NCI-H1092 treated with DMSO at 0.1 percent for 48 hours (cell line): ENCODE measurements at regions not wholly inside any gene's neighbourhood (a gene's known extent, or its start where the extent isn't known, plus 50 kb on each side); places are given as distances from the start of the nearest gene placed in this dataset.
A peak's percentile ranks its signal among the peaks of the same experiment; 100 is the strongest.
"Not testable (repeated sequence)": the region's sequence is repeated elsewhere in the genome, so short reads cannot be mapped to it uniquely, and the experiment has no call there.

ENCODE experiments used
- DNase-seq: peaks from one replicate; lab custom pipeline; 2025; lab: John Stamatoyannopoulos, UW

DNA sequence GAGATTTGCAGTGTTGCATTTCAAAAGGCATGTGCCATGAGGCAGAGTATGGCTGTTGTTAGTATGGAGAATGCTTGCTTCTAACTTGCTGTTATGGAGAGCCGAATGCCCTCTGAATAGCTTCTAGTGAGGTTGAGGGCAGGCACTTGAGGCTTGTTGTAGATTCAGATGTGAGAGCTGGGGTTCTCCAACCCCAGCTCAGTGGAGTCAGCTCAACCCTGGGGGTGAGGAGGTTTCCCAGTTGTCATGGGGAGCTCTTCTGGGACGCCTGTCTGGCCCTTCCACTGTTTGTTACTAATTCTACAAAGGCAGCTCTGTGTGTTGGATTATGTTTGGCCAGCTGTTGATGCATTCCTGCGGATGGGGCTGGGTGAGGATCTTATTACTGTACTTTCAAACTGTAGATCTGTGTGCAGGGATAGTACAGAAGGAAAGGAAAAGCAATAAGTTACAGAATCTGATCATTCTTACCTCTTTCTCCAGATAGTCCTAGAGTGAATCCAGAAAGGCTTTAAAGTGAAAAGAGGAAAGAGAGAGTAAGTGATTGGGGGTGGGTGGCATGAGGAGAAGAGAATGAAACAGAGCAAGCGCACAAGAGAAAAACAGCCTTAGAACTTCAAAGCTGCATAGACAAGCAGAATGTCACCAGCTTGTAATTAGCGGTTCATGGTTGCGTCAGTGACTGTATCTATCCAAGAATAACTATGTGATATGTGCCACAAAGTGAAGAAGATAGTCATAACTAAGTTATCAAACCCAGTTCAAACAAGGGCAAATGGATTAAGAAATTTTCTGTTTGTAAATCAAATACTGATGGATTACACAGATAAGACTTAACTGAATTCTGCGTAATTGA lies 148.7 kb downstream of the PRL start:
- DNase-seq = peak; percentile 82

DNA sequence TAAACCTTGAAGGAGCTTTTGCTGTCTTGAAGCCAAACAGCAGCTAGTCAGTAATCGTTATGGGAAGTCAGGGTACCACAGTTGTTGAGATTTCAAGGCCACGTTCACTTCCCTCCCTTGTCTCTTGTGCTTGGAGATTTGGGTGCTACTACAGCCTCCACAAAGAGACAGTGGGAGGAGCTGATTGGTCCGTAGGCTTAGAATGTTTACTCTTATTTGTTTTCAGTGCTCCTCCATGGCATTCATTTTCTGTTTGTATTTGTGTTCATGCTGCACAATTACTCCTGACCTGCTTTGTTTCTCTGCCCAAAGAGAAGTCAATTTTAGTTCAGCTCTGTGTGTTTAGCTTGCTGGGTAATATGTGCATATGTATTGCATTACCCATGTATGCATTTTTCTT lies 147.7 kb downstream of the PRL start:
- DNase-seq = peak; percentile 92

DNA sequence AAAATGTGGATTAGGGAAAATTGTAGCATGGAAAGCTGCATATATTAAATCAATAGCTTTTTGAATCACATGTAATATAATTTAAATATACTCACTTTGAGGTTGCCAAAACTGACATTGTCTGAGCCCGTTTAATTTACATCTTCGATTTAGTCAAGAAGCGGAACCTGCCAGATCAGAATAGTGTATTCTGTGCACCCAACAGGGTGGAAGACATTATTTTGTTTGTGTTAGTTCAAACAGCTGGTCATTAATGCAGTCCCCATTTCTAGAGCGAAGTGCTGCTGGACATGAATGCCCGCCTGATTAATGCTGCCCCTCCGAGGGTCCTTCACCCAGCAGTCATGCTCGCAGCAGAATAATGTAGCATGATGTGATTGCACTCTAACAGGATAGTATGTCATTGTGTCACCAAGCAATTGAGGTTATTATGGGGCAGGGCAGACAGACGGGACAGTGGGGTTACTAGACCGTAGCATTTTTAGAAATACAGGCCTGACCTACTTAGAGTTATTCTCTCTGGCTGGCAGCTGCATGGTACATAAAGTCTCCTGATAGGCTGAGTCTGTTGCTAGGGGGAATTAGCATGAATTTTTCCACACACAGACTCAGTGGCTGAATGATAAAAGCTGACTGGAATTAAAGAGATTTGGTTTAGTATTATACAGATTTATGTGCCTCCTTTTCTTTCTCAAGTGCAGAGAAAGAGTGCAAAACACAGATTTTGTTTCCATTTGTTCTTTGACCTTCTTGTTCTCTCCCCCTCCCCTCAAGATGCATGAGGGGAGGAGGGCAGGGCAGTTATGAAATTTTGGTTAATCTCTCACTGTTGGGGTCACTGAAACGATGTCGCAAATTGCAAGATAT lies 147.1 kb downstream of the PRL start:
- peak; percentile 96 for DNase-seq

DNA sequence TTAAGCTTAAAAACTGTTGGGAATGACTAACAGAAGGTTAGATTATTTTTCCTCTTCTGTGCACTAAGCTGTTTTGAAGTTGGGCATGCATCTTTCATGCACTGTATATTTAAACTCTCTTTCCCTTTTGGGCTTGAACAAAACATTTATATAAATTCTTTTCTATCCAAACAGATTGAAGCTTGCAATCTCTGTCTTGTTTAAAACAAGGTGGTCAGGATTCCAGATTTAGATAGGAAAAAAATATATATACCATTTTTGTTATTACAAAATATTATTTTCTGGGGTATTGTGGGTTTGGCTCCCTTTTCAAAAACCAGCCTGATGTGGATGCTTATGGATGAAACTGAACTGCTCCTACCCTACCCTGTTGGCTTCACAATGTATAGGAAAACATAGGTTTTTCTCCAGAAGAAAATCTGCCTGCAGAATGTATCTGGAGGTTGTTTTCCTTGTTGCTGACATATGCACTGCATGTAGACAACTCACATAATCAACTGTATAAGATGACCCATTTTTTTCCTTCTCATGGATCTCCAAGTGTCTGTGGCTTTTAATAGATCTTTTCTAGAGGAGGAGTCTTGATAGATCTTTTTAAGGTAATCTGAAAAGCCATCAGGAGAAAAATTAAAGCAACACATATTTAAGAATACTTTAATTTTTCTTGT lies 146.3 kb downstream of the PRL start:
- no peak for DNase-seq

DNA sequence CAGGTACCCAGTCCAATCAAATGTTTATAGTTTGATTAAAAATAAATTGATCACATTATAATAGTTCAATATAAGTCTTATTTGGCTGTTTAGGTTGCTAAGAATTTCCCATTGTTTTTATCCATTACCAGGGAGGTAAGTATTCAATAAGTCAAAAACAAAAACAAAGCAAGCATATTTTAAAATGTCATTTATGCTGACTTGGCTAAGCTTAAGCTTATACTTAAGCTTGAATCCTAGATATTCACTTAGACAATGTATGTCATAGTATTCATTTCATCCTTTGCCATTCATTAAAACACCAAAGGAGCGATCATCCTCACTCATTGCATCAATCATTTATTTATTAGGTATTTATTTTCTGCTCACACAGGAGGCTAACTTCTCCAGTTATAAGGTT lies 144.9 kb downstream of the PRL start:
- no peak for DNase-seq

DNA sequence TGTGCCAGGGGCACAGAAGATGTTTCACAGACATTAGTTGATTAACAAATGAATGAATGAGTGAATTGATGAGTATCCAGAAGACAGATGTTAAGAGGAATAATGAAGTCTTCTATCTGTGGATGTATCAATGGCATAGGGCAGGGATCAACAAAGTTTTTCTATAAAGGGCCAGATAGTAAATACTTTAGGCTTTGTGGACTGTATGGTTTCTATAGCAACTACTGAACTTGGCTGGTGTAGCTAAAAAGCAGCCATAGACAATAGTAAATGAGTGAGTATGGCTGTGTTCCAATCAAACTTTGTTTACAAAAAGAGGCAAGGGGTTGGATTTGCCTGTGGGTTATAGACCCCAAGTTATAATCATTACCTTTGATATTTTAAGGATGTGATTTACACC lies 144.0 kb downstream of the PRL start:
- DNase-seq = peak; percentile 38

DNA sequence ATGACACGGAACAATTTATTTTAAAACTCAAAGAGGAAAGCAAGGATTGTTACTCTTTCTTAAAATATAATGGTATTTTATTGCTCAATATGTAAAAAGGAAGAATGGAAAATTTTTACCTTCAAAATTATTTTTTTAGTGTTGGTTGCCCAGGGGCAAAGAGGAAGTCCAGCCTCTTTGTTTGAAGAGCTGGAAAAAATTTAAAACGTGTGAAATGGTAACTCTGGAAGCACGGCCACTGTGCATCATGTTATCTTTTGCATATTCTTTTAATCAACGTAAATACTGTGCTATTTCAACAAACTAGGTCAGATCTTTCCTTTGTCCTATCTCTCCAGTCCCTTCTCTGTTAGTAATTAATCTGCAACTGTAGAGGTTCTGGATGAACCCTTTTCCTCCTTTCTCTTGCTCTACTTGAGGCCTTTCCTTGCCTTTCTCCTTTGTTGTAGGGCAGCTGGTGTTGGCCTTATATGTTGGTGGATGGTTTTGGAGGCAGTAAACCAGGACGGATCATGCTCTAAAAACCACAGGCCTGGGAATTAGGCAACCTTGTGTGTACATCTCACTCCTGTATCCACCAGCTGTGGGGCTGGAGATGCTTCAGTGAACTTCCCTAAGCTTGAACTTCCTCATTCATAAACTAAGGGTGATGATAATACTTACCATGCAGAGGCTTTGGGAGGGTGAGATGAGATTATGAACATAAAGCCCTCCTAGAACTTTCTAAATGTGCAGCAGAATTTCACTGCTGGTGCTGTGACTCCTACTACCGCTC lies 143.3 kb downstream of the PRL start:
- DNase-seq = no peak

DNA sequence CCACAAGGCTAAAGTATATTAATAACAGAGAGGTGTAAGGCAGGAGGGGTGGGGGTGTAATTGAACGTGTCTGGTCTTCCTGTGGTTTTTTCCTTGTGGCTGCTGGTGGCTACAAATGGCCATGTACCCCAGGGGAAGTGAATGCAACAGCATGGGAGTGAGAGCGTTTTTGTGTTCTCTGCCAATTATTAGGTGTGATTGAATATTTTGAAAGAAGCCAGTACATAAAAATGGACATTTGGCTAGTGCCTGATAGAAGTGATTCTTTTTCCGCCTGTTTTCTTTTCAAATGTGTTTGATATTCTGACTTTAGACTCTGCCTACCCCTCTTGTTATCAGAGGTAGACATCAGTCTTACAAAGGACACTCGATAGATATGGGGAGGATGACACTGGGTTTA lies 141.3 kb downstream of the PRL start:
- DNase-seq = no peak

DNA sequence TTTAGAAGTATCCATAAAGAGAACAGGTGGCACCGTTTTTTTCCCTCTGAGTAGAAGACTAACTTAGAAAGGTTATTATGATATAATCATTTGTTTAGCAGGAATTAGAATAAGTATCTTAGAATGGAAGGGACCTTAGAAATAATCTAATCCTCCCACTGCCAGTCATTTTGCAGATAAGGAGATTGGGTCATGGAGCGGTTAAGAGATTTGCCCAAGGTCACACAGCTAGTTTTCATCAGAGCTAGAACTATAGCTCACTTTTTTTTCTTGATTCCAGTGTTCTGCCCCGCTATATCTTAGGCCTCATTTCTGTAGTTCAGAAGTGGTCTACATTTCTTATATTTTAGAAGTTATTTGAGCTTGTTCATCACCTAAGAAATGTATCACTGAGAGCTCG lies 139.6 kb downstream of the PRL start:
- no peak for DNase-seq

DNA sequence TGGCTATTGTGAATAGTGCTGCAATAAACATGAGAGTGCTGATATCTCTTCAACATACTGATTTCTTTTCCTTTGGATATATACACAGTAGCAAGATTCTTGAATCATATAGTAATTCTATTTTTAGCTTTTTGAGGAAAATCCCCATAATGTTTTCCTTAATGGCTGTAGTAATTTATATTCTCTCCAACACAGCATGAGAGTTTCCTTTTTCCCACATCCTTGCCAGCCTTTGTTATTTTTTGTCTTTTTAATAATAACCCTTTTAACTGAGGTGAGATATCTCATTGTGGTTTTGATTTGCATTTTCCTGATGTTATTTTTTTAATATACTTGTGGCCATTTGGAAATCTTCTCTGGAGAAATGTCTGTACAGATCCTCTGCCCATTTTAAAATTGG lies 132.6 kb downstream of the PRL start:
- no peak for DNase-seq

DNA sequence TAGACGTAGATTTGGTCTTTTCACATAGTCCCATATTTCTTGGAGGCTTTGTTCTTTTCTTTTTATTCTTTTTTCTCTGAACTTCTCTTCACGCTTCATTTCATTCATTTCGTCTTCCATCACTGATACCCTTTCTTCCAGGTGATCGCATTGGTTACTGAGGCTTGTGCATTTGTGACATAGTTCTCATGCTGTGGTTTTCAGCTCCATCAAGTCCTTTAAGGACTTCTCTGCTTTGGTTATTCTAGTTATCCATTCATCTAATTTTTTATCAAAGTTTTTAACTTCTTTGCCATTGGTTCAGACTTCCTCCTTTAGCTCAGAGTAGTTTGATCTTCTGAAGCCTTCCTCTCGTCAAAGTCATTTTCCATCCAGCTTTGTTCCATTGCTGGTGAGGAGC lies 125.8 kb downstream of the PRL start:
- DNase-seq = not testable (repeated sequence)

DNA sequence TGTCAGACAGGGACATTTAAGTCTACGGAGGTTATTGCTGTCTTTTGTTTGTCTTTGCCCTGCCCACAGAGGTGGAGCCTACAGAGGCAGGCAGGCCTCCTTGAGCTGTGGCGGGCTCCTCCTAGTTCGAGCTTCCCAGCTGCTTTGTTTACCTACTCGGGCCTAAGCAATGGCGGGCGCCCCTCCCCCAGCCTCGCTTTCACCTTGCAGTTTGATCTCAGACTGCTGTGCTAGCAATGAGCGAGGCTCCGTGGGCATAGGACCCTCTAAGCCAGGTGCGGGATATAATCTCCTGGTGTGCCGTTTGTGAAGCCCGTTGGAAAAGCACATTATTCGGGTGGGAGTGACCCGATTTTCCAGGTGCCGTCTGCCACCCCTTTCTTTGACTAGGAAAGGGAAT lies 125.0 kb downstream of the PRL start:
- DNase-seq = not testable (repeated sequence)

DNA sequence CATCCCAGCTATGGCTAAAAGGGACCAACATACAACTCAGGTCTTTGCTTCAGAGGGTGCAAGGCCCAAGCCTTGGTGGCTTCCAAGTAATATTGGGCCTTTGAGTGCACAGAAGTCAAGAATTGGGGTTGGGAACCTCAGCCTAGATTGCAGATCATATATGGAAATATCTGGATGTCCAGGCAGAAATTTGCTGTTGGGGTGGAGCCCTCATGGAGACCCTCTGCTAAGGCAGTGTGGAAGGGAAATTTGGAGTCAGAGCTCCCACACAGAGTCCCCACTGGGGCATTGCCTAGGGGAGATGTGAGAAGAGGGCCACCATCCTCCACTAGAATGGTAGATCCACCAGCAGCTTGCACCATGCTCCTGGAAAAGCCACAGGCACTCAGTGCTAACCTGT lies 123.5 kb downstream of the PRL start:
- no peak for DNase-seq

DNA sequence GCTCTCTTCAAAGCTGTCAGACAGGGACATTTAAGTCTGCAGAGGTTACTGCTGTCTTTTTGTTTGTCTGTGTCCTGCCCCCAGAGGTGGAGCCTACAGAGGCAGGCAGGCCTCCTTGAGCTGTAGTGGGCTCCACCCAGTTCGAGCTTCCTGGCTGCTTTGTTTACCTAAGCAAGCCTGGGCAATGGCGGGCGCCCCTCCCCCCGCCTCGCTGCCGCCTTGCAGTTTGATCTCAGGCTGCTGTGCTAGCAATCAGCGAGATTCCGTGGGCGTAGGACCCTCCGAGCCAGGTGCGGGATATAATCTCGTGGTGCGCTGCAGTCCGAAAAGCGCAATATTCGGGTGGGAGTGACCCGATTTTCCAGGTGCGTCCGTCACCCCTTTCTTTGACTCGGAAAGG lies 116.6 kb downstream of the PRL start:
- DNase-seq = not testable (repeated sequence)

DNA sequence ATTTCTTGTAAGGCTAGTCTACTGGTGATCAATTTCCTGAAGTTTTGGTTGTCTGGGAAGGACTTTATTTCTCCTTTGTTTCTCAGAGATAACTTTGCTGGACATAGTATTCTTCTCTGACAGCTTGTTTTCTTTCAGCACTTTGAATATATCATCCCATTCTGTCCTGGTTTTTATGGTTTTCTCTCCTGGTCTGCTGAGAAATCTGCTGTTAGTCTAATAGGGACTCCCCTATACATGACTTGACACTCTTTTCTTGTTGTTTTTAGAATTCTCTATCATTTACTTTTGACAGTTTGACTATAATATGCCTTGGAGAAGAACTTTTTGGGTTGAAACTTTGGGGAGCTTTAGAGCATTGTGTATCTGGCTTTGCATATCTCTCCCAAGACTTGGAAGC lies 112.5 kb downstream of the PRL start:
- DNase-seq = no peak

DNA sequence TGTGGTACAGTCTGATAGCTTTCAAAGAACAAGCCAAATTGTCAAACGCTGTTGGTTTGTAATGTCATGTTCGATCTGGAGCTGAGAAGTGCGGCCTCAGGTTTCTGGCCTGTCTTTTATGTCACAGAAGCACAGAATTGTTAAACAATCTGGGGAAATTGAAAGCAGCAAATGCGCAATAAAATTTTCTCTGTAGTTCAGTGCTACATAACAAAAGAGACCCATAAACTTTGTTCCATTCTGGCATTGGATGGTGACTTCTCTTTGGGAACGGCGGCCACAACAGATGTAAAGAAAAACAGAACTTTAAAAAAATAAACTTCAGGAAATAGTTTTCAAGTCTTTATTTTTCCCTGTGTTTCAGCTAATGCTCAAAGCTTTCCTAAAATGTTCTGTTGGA lies 106.9 kb downstream of the PRL start:
- DNase-seq = no peak

DNA sequence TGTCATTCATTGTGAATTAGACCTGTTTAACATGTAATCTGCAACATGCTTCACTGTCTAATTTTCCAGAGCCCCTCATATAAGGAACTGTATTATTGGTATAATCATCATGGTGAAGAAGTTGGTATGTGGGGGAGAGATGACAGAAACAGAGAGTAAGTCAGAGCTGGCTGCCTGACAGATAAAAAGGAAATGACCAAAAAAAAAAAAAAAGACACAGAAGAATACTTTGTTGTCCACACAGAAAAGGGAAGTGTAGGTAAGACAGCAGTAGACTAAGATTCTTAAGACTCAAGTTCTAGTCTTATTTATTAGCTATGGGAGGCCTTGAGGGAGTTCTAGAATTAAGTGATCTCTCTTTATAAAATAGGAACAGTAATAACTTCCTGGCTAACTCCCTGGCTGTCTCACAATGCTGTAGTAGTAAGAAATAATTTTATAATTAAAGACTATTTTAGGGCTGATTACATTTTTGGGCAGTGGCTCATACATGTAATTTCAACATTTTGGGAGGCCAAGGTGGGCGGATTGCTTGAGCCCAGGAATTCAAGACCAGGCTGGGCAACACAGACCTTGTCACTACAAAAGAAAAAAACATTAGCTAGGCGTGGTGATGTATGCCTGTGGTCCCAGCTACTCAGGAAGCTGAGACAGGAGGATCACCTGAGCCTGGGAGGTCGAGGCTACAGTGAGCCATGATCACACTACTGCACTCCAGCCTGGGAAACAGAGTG lies 102.5 kb downstream of the PRL start:
- DNase-seq = no peak

DNA sequence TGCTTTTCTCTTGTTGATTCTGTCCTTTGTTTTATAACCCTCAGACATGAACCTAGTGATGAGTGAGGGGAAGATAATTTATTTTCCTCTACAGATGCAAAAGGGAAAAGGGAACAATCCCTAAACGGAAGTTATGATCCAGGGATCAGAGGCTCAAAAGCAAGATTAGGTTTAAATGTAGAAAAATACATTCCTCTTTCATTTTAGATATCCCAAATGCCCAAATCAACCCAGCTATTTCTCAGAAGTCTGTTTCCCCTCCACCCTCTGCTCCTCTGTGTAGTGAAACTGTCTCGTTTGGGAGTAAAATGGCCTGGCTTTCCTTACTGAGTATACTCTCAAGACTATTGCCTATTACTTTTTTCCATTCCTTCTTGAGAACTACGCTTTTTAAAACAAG lies 97.1 kb downstream of the PRL start:
- no peak for DNase-seq

DNA sequence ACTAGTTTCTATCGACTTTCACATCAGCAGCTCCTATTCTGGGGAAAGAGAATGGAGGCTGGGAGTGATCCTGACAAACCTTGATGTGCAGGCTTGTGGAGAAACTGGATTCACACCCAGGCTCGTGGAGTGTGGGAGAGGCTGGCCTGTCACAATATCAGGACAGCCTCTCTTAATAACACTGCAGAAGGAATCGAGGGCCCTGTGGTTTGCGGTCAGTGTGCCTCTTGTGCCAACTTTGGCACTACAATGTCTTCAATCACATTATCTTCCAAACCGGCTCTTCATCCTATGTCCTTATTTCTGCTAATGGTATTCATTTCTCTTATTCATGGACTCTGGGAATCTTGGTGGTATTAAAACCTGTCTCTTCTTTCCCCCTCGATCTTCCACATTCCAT lies 92.7 kb downstream of the PRL start:
- DNase-seq = no peak

DNA sequence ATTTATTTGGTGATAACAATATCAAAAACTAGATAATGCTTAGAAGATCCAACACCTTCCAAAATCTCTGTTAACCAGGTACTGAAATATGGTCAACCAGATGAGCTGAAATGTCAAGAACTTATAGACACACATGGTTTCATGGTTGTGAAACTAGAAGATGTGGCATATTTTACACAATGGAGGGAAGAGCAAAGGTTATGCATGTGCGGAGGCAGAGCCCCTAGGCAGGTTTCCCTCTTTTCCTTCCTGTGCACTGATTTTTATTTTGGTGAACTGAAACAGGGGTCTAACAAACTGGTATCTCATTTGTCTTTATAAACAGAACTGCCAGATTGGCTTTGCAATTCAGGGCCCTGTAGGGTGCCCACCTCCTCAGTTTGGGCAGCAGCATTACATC lies 91.6 kb downstream of the PRL start:
- no peak for DNase-seq

DNA sequence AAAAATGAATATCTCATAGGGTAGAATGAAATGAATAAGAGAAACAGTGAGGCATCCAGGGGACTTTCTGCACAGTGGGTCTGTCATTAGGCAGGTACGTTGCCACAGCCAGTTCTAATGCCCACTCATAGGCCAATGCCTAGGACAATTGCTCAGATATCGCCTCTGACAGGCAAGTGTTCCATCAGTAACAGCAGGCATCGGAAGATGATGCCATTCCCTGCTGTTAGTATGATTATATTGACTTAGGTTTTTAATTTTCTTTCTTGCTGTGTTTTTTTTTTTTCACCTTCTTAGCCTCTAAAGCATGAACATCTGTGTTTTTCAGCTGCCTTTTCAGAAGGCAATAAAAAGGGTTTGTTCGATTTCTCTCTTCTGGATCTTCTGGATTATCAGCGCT lies 90.7 kb downstream of the PRL start:
- no peak for DNase-seq
